ENCODE measurements at regions not wholly inside any gene's neighbourhood (a gene's known extent, or its start where the extent isn't known, plus 50 kb on each side); places are given as distances from the start of the nearest gene placed in this dataset.

- in situ Hi-C loops (cut with HindIII; ENCODE audit: low sequenced_read_pairs), result no loop called here
- peak; percentile 81 for TF ChIP-seq CTCF (IDR thresholded peaks at IDR 0.05; ENCODE audit: low read depth, low read length)
- no peak overlapping the region for H3K4me3 ChIP-seq (ENCODE audit: low read depth, low read length)
- DNase-seq (ENCODE audit: low read depth, low spot score), result peak; percentile 83
Observed at GRCh38 chr13:79775830-79776229, 294.9 kb downstream of the NDFIP2 start.

GRCh38 chr13:79772811-79773210, 291.9 kb downstream of the NDFIP2 start:
- no peak for TF ChIP-seq CTCF (IDR thresholded peaks at IDR 0.05; ENCODE audit: low read depth, low read length)
- H3K4me3 ChIP-seq (ENCODE audit: low read depth, low read length), result no peak overlapping the region
- in situ Hi-C loops (cut with HindIII; ENCODE audit: low sequenced_read_pairs), result no loop called here
- DNase-seq (ENCODE audit: low read depth, low spot score), result no peak

GRCh38 chr13:79771493-79771892, 290.5 kb downstream of the NDFIP2 start:
- no peak overlapping the region for H3K4me3 ChIP-seq (ENCODE audit: low read depth, low read length)
- TF ChIP-seq CTCF (IDR thresholded peaks at IDR 0.05; ENCODE audit: low read depth, low read length), result no peak
- no peak for DNase-seq (ENCODE audit: low read depth, low spot score)
- in situ Hi-C loops (cut with HindIII; ENCODE audit: low sequenced_read_pairs), result no loop called here

- no peak for DNase-seq (ENCODE audit: low read depth, low spot score)
- no peak for TF ChIP-seq CTCF (IDR thresholded peaks at IDR 0.05; ENCODE audit: low read depth, low read length)
- in situ Hi-C loops (cut with HindIII; ENCODE audit: low sequenced_read_pairs), result no loop called here
- no peak overlapping the region for H3K4me3 ChIP-seq (ENCODE audit: low read depth, low read length)
Observed at GRCh38 chr13:79770056-79770455, 289.1 kb downstream of the NDFIP2 start.

GRCh38 chr13:79767126-79767525, 286.2 kb downstream of the NDFIP2 start:
- no peak overlapping the region for H3K4me3 ChIP-seq (ENCODE audit: low read depth, low read length)
- DNase-seq (ENCODE audit: low read depth, low spot score), result no peak
- in situ Hi-C loops (cut with HindIII; ENCODE audit: low sequenced_read_pairs), result no loop called here
- TF ChIP-seq CTCF (IDR thresholded peaks at IDR 0.05; ENCODE audit: low read depth, low read length), result no peak

GRCh38 chr13:79765331-79765730, 284.4 kb downstream of the NDFIP2 start:
- no peak for DNase-seq (ENCODE audit: low read depth, low spot score)
- no peak overlapping the region for H3K4me3 ChIP-seq (ENCODE audit: low read depth, low read length)
- TF ChIP-seq CTCF (IDR thresholded peaks at IDR 0.05; ENCODE audit: low read depth, low read length), result no peak
- in situ Hi-C loops (cut with HindIII; ENCODE audit: low sequenced_read_pairs), result no loop called here

- TF ChIP-seq CTCF (IDR thresholded peaks at IDR 0.05; ENCODE audit: low read depth, low read length), result no peak
- in situ Hi-C loops (cut with HindIII; ENCODE audit: low sequenced_read_pairs), result no loop called here
- peak; percentile 96 for DNase-seq (ENCODE audit: low read depth, low spot score)
Observed at GRCh38 chr13:79749984-79750551, 269.1 kb downstream of the NDFIP2 start.

More at GRCh38 chr13:79749984-79750551, 269.1 kb downstream of the NDFIP2 start:
- no peak overlapping the region for H3K4me3 ChIP-seq (ENCODE audit: low read depth, low read length)

All from astrocyte of the spinal cord (primary cell).